ENCODE measurements at regions not wholly inside any gene's neighbourhood (a gene's known extent, or its start where the extent isn't known, plus 50 kb on each side); places are given as distances from the start of the nearest gene placed in this dataset.

DNA sequence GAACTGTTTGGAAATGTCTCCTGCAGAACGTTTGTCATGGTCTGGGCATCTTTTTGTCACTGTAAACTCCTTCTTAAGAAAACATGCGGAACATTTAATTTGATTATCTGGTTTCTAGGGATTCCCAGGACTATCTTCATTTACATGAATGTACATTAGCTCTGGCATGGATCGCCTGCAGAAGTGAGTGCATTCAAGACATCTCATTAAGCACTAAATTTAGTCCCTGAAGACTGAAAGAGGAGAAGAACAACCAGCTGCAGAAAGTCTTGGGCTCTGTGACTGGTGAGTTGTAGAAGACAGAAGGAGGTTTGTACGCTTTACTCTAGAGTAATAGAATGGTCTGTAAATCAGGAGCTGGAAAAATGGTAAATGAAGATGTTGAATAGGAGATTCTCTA is 540.7 kb downstream of the BCKDHB start:
- TF ChIP-seq, protein P1, sequence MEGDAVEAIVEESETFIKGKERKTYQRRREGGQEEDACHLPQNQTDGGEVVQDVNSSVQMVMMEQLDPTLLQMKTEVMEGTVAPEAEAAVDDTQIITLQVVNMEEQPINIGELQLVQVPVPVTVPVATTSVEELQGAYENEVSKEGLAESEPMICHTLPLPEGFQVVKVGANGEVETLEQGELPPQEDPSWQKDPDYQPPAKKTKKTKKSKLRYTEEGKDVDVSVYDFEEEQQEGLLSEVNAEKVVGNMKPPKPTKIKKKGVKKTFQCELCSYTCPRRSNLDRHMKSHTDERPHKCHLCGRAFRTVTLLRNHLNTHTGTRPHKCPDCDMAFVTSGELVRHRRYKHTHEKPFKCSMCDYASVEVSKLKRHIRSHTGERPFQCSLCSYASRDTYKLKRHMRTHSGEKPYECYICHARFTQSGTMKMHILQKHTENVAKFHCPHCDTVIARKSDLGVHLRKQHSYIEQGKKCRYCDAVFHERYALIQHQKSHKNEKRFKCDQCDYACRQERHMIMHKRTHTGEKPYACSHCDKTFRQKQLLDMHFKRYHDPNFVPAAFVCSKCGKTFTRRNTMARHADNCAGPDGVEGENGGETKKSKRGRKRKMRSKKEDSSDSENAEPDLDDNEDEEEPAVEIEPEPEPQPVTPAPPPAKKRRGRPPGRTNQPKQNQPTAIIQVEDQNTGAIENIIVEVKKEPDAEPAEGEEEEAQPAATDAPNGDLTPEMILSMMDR (conservative IDR thresholded peaks at IDR 0.05 in 1 of 2, IDR thresholded peaks at IDR 0.05 in 1 of 2; ENCODE audit: extremely low read depth in 1 of 2, insufficient read depth in 1 of 2, low read depth in 1 of 2, low read length in 2 of 2) = no peak
- no peak for TF ChIP-seq EZH2 (IDR thresholded peaks at IDR 0.05; ENCODE audit: borderline replicate concordance, low read length)
